Astrocyte of the spinal cord (primary cell): ENCODE measurements at regions not wholly inside any gene's neighbourhood (a gene's known extent, or its start where the extent isn't known, plus 50 kb on each side); places are given as distances from the start of the nearest gene placed in this dataset.

Experiments
- DNase-seq: peaks from one replicate; pipeline ENCODE4 v3.0.0; 2011; ENCODE audit warnings: low read depth, low spot score
- H3K4me3 ChIP-seq: 2 replicates; pipeline ENCODE4 v1.5.1; 2011; ENCODE audit warnings: low read depth, mild to moderate bottlenecking, low read length, moderate library complexity
- CTCF ChIP-seq: IDR thresholded peaks from 2 replicates; pipeline ENCODE4 v1.5.1; 2012; ENCODE audit warnings: low read depth, mild to moderate bottlenecking, low read length, inconsistent platforms
- in situ Hi-C: cut with HindIII; loops from 2 replicates; pipeline ENCODE4 v1.10.0; 2017; ENCODE audit warnings: low sequenced_read_pairs

- no peak overlapping the region for H3K4me3 ChIP-seq
- no peak for DNase-seq
- in situ Hi-C loops: no loop called here
- TF ChIP-seq CTCF: no peak
These were observed 56.1 kb upstream of the HSPA9 start for GRCh38 chr5:138631096-138631928.

- DNase-seq: no peak
- H3K4me3 ChIP-seq: no peak overlapping the region
- in situ Hi-C loops: no loop called here
- no peak for TF ChIP-seq CTCF
These were observed 54.2 kb upstream of the HSPA9 start for GRCh38 chr5:138629392-138629791.

GRCh38 chr5:138626333-138626944, 51.2 kb upstream of the HSPA9 start:
- no peak for TF ChIP-seq CTCF
- no peak overlapping the region for H3K4me3 ChIP-seq
- no peak for DNase-seq
- in situ Hi-C loops: no loop called here

GRCh38 chr5:138625134-138625533, 49.9 kb upstream of the HSPA9 start:
- DNase-seq: no peak
- in situ Hi-C loops: no loop called here
- no peak for TF ChIP-seq CTCF
- H3K4me3 ChIP-seq: no peak overlapping the region
